Body of pancreas (tissue), 4 donors: ENCODE measurements at regions not wholly inside any gene's neighbourhood (a gene's known extent, or its start where the extent isn't known, plus 50 kb on each side); places are given as distances from the start of the nearest gene placed in this dataset.

Experiments used
- ATAC-seq: fragments of 150-250 bp; one replicate; pipeline ENCODE4 v1.9.1; 2016
- DNase-seq, 4 donors: peaks; one replicate each; pipeline ENCODE4 v3.0.0-alpha.2; 2019
- H3K27ac ChIP-seq, 4 donors: fragments of 200-600 bp; sonication (generic); 1 replicate in 3 of 4; 2 replicates in 1 of 4; pipeline versions ENCODE4 v1.5.1 to v1.6.1; 2016 to 2019; ENCODE audit warnings: mild to moderate bottlenecking in 1 of 4, mixed read lengths in 1 of 4, moderate library complexity in 1 of 4
- H3K27me3 ChIP-seq, 2 donors: fragments of 200-600 bp; sonication (generic); one replicate each; pipeline ENCODE4 v1.6.0; 2016; ENCODE audit warnings: mild to moderate bottlenecking in 1 of 2
- H3K36me3 ChIP-seq, 2 donors: fragments of 200-600 bp; sonication (generic); replicated peaks in 1 of 2; 2 replicates each; pipeline ENCODE4 v1.5.1; 2016; ENCODE audit warnings: low read depth in 2 of 2; ENCODE audit not compliant: insufficient read depth in 1 of 2
- H3K4me1 ChIP-seq: fragments of 200-600 bp; sonication (generic); one replicate; pipeline ENCODE4 v1.6.0; 2016
- H3K4me3 ChIP-seq, 2 donors: fragments of 200-600 bp; sonication (generic); 1 replicate in 1 of 2; 2 replicates in 1 of 2; pipeline ENCODE4 v1.5.1; 2016 to 2019
- H3K9me3 ChIP-seq, 3 donors: fragments of 200-600 bp; sonication (generic); 1 replicate in 2 of 3; 2 replicates in 1 of 3; pipeline ENCODE4 v1.5.1; 2016
- CTCF ChIP-seq, 7 experiments: fragments of 450-650 bp in 4 of 7; fragments of 200-600 bp in 3 of 7; sonication (generic) in 3 of 7; IDR thresholded peaks; one replicate each; pipeline ENCODE4 v1.5.1; 2016 to 2019; ENCODE audit warnings: antibody characterized with exemption in 7 of 7
- POLR2A ChIP-seq, 3 donors: fragments of 450-650 bp; IDR thresholded peaks; one replicate each; pipeline ENCODE4 v1.6.1; 2016; ENCODE audit warnings: antibody characterized with exemption in 3 of 3, mild to moderate bottlenecking in 2 of 3
- WGBS, 2 donors: methylation state at CpG; one replicate each; pipeline ENCODE4 v1.1.5; 2017; 5-methylcytosine and 5-hydroxymethylcytosine counted together
- intact Hi-C: fragments of 100-400 bp; cut with DNase I; formaldehyde crosslinking; loops from one replicate; pipeline ENCODE4 v1.15.1; 2023

- no peak for ATAC-seq
- no peak for DNase-seq
- no peaks in the 10 kb centered on the region for H3K9me3 ChIP-seq
- H3K4me1 ChIP-seq, result no peaks in the 10 kb centered on the region
- H3K4me3 ChIP-seq, result no peak overlapping the region
- WGBS, 2 donors, result 92% methylated on average over 2 of the region's 2 CpGs
- H3K27ac ChIP-seq, result no peak overlapping the region
- intact Hi-C loops, result no loop called here
- TF ChIP-seq CTCF (IDR thresholded peaks at IDR 0.05), result no peak
- no peaks in the 10 kb centered on the region for H3K36me3 ChIP-seq
- H3K27me3 ChIP-seq, result no peaks in the 10 kb centered on the region
These were observed 208.1 kb downstream of the EN1 start for GRCh38 chr2:118639371-118639770.

GRCh38 chr2:118638453-118638852 lies 209.0 kb downstream of the EN1 start:
- no peaks in the 10 kb centered on the region for H3K36me3 ChIP-seq
- H3K27ac ChIP-seq, result no peak overlapping the region
- intact Hi-C loops, result no loop called here
- no peaks in the 10 kb centered on the region for H3K4me1 ChIP-seq
- H3K9me3 ChIP-seq, result no peaks in the 10 kb centered on the region
- H3K4me3 ChIP-seq, result no peak overlapping the region
- ATAC-seq, result no peak
- WGBS, 2 donors, result 78 to 80% methylated on average over 5 of the region's 5 CpGs
- DNase-seq, result no peak
- H3K27me3 ChIP-seq, result no peaks in the 10 kb centered on the region
- TF ChIP-seq CTCF (IDR thresholded peaks at IDR 0.05) (no peak), POLR2A (IDR thresholded peaks at IDR 0.05) (no peak)

GRCh38 chr2:118635891-118636290 lies 211.6 kb downstream of the EN1 start:
- DNase-seq, result no peak

GRCh38 chr2:118634876-118635275 lies 212.6 kb downstream of the EN1 start:
- intact Hi-C loops, result no loop called here
- no peaks in the 10 kb centered on the region for H3K9me3 ChIP-seq
- ATAC-seq, result no peak
- H3K36me3 ChIP-seq, result no peaks in the 10 kb centered on the region
- H3K4me1 ChIP-seq, result no peaks in the 10 kb centered on the region
- H3K27ac ChIP-seq, result no peak overlapping the region
- no peaks in the 10 kb centered on the region for H3K27me3 ChIP-seq
- DNase-seq, result no peak
- no peak overlapping the region for H3K4me3 ChIP-seq
- TF ChIP-seq POLR2A (IDR thresholded peaks at IDR 0.05) (no peak), CTCF (IDR thresholded peaks at IDR 0.05) (no peak)
- 87 to 90% methylated on average over 3 of the region's 3 CpGs for WGBS, 2 donors

More at GRCh38 chr2:118635891-118636290, 211.6 kb downstream of the EN1 start:
- TF ChIP-seq POLR2A (IDR thresholded peaks at IDR 0.05) (no peak), CTCF (IDR thresholded peaks at IDR 0.05) (no peak)
- ATAC-seq, result no peak
- Histone ChIP-seq H3K4me3 (no peak overlapping the region), H3K27me3 (no peaks in the 10 kb centered on the region), H3K9me3 (no peaks in the 10 kb centered on the region), H3K27ac (no peak overlapping the region), H3K36me3 (no peaks in the 10 kb centered on the region), H3K4me1 (no peaks in the 10 kb centered on the region)
- intact Hi-C loops, result no loop called here
- 47 to 61% methylated on average over 6 of the region's 6 CpGs for WGBS, 2 donors

GRCh38 chr2:118633371-118634018 lies 214.0 kb downstream of the EN1 start:
- intact Hi-C loops, result no loop called here
- WGBS, 2 donors, result 79 to 84% methylated on average over 9 of the region's 9 CpGs
- H3K27ac ChIP-seq, result no peak overlapping the region
- H3K36me3 ChIP-seq, result no peaks in the 10 kb centered on the region
- H3K9me3 ChIP-seq, result no peaks in the 10 kb centered on the region
- no peaks in the 10 kb centered on the region for H3K27me3 ChIP-seq
- no peaks in the 10 kb centered on the region for H3K4me1 ChIP-seq
- DNase-seq (no peak), ATAC-seq (no peak)
- TF ChIP-seq POLR2A (IDR thresholded peaks at IDR 0.05) (no peak), CTCF (IDR thresholded peaks at IDR 0.05) (no peak)
- no peak overlapping the region for H3K4me3 ChIP-seq
